ENCODE measurements at regions not wholly inside any gene's neighbourhood (a gene's known extent, or its start where the extent isn't known, plus 50 kb on each side); places are given as distances from the start of the nearest gene placed in this dataset.

GRCh38 chr18:39611381-39612100 is 2045.9 kb upstream of the CELF4 start:
- TF ChIP-seq SIN3A (IDR thresholded peaks at IDR 0.05; ENCODE audit: borderline replicate concordance, insufficient read depth, low read length), result no peak
- no peak for TF ChIP-seq POLR2AphosphoS5 (IDR thresholded peaks at IDR 0.05; ENCODE audit: low read depth, low read length)

Measured in PFSK-1 (cell line).